ENCODE measurements at regions not wholly inside any gene's neighbourhood (a gene's known extent, or its start where the extent isn't known, plus 50 kb on each side); places are given as distances from the start of the nearest gene placed in this dataset.

GRCh38 chr10:30560326-30560725 lies 69.2 kb downstream of the LYZL2 start:
- Histone ChIP-seq H3K9me2 (ENCODE audit: insufficient read depth) (no peaks in the 10 kb centered on the region), H3K4me2 (ENCODE audit: low read length) (no peak overlapping the region), H3K4me1 (ENCODE audit: control insufficient read depth in 1 of 2, insufficient read depth in 2 of 2, low read length in 2 of 2) (0 out of 4 replicates have a peak, but pooled peaks cover 0 to 3% of the 10 kb centered on the region in 2 experiments), H3K4me3 (replicated peaks in 1 of 2; ENCODE audit: low read depth in 1 of 2, low read length in 2 of 2) (no peak overlapping the region), H2AFZ (ENCODE audit: low read depth, low read length, poor library complexity, severe bottlenecking) (no peak overlapping the region), H3K9ac (ENCODE audit: low read length) (no peak overlapping the region), H3K27me3 (ENCODE audit: insufficient read depth, low read length) (no peaks in the 10 kb centered on the region), H4K20me1 (ENCODE audit: insufficient read depth) (no peaks in the 10 kb centered on the region), H3K27ac (ENCODE audit: low read depth, low read length) (no peak overlapping the region), H3K79me2 (ENCODE audit: insufficient read depth, low read length) (no peaks in the 10 kb centered on the region), H3K36me3 (ENCODE audit: control insufficient read depth in 1 of 2, insufficient read depth in 2 of 2, low read length in 2 of 2) (no peaks in the 10 kb centered on the region), H3K9me3 (ENCODE audit: control insufficient read depth in 1 of 2, insufficient read depth in 1 of 2, low read depth in 1 of 2, low read length in 2 of 2) (no peaks in the 10 kb centered on the region)
- ChIA-PET CTCF (no interaction called here), RAD21 (ENCODE audit: low non-redundant PET in 1 of 2, low total read pairs in 2 of 2, uncharacterized antibody in 2 of 2, unreplicated experiment in 2 of 2) (no interaction called here), POLR2A (no interaction called here)
- TF ChIP-seq, protein P1, sequence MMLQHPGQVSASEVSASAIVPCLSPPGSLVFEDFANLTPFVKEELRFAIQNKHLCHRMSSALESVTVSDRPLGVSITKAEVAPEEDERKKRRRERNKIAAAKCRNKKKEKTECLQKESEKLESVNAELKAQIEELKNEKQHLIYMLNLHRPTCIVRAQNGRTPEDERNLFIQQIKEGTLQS (IDR thresholded peaks at IDR 0.05), result no peak
- TF ChIP-seq FOSL1 (IDR thresholded peaks at IDR 0.05; ENCODE audit: low read depth) (no peak), CEBPB (IDR thresholded peaks at IDR 0.05; ENCODE audit: low read depth) (no peak), ZFX (IDR thresholded peaks at IDR 0.05) (no peak), CBX3 (IDR thresholded peaks at IDR 0.05; ENCODE audit: low read depth) (no peak), EZH2phosphoT487 (IDR thresholded peaks at IDR 0.05; ENCODE audit: borderline replicate concordance) (no peak), POLR2A (IDR thresholded peaks at IDR 0.05; ENCODE audit: borderline replicate concordance, extremely low read depth, insufficient read depth, insufficient read length) (no peak), ZNF274 (IDR thresholded peaks at IDR 0.05; ENCODE audit: low read depth, low read length) (no peak), RAD21 (IDR thresholded peaks at IDR 0.05; ENCODE audit: low read depth) (no peak), POLR2AphosphoS5 (IDR thresholded peaks at IDR 0.05; ENCODE audit: low read depth, low read length) (no peak), ELF1 (IDR thresholded peaks at IDR 0.05; ENCODE audit: borderline replicate concordance, low read depth) (no peak), TCF7L2 (IDR thresholded peaks at IDR 0.05; ENCODE audit: borderline replicate concordance, extremely low read depth, insufficient read depth, insufficient read length) (no peak), YY1 (IDR thresholded peaks at IDR 0.05; ENCODE audit: extremely low read depth, insufficient replicate concordance, low read depth, low read length) (no peak), SIN3A (IDR thresholded peaks at IDR 0.05; ENCODE audit: low read depth) (no peak), SRF (IDR thresholded peaks at IDR 0.05; ENCODE audit: low read depth) (no peak)
- TF ChIP-seq, protein P2, sequence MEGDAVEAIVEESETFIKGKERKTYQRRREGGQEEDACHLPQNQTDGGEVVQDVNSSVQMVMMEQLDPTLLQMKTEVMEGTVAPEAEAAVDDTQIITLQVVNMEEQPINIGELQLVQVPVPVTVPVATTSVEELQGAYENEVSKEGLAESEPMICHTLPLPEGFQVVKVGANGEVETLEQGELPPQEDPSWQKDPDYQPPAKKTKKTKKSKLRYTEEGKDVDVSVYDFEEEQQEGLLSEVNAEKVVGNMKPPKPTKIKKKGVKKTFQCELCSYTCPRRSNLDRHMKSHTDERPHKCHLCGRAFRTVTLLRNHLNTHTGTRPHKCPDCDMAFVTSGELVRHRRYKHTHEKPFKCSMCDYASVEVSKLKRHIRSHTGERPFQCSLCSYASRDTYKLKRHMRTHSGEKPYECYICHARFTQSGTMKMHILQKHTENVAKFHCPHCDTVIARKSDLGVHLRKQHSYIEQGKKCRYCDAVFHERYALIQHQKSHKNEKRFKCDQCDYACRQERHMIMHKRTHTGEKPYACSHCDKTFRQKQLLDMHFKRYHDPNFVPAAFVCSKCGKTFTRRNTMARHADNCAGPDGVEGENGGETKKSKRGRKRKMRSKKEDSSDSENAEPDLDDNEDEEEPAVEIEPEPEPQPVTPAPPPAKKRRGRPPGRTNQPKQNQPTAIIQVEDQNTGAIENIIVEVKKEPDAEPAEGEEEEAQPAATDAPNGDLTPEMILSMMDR (IDR thresholded peaks at IDR 0.05 in 2 of 3, conservative IDR thresholded peaks at IDR 0.05 in 1 of 3; ENCODE audit: borderline replicate concordance in 1 of 3, insufficient read depth in 1 of 3, low read depth in 2 of 3, low read length in 2 of 3), result no peak
- TF ChIP-seq, protein P3, sequence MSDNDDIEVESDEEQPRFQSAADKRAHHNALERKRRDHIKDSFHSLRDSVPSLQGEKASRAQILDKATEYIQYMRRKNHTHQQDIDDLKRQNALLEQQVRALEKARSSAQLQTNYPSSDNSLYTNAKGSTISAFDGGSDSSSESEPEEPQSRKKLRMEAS (IDR thresholded peaks at IDR 0.05), result no peak
- BruUV-seq (replicated peaks), result no TSS peak
- DNase-seq (ENCODE audit: low read depth, low spot score) (no peak), ATAC-seq (no peak)
- intact Hi-C loops (cut with micrococcal nuclease), result no loop called here
